ENCODE measurements at regions not wholly inside any gene's neighbourhood (a gene's known extent, or its start where the extent isn't known, plus 50 kb on each side); places are given as distances from the start of the nearest gene placed in this dataset.
"Not testable (repeated sequence)": the region's sequence is repeated elsewhere in the genome, so short reads cannot be mapped to it uniquely, and the experiment has no call there.

GRCh38 chr11:3454844-3455243 is 75.9 kb upstream of the ZNF195 start:
- H3K27me3 ChIP-seq (ENCODE audit: insufficient read depth, low read depth, low read length); H3K4me3 ChIP-seq (ENCODE audit: low read length); H3K9me3 ChIP-seq (ENCODE audit: low read length); H3K9ac ChIP-seq (ENCODE audit: low read length); H3K9me2 ChIP-seq (ENCODE audit: insufficient read depth, low read length); H3K4me2 ChIP-seq (ENCODE audit: low read length); H3K27ac ChIP-seq (ENCODE audit: low read length); H4K20me1 ChIP-seq (ENCODE audit: insufficient read depth); H3F3A ChIP-seq (ENCODE audit: insufficient read depth, low read length, poor library complexity, severe bottlenecking); H3K79me2 ChIP-seq (replicated peaks; ENCODE audit: insufficient read depth, low read length); H3K36me3 ChIP-seq (ENCODE audit: insufficient read depth, low read length); H2AFZ ChIP-seq (ENCODE audit: low read depth, low read length): not testable (repeated sequence)
- TF ChIP-seq RAD21 (conservative IDR thresholded peaks at IDR 0.05) (peak; percentile 90), MXI1 (conservative IDR thresholded peaks at IDR 0.05; ENCODE audit: poor library complexity, severe bottlenecking) (peak; percentile 32), SMC3 (conservative IDR thresholded peaks at IDR 0.05; ENCODE audit: poor library complexity) (peak; percentile 91), CTCF (IDR thresholded peaks at IDR 0.05; ENCODE audit: poor library complexity, severe bottlenecking) (peak; percentile 93)

GRCh38 chr11:3453596-3454256 is 74.8 kb upstream of the ZNF195 start:
- H3K27ac ChIP-seq (ENCODE audit: low read length); H3F3A ChIP-seq (ENCODE audit: insufficient read depth, low read length, poor library complexity, severe bottlenecking); H2AFZ ChIP-seq (ENCODE audit: low read depth, low read length); H3K9me2 ChIP-seq (ENCODE audit: insufficient read depth, low read length); H3K4me2 ChIP-seq (ENCODE audit: low read length); H3K4me3 ChIP-seq (ENCODE audit: low read length); H3K36me3 ChIP-seq (ENCODE audit: insufficient read depth, low read length); H3K9me3 ChIP-seq (ENCODE audit: low read length); H3K79me2 ChIP-seq (replicated peaks; ENCODE audit: insufficient read depth, low read length); H4K20me1 ChIP-seq (ENCODE audit: insufficient read depth); H3K9ac ChIP-seq (ENCODE audit: low read length); H3K27me3 ChIP-seq (ENCODE audit: insufficient read depth, low read depth, low read length): not testable (repeated sequence)

GRCh38 chr11:3450822-3451221 is 71.9 kb upstream of the ZNF195 start:
- H3K4me3 ChIP-seq (ENCODE audit: low read length); H3K36me3 ChIP-seq (ENCODE audit: insufficient read depth, low read length); H3K27ac ChIP-seq (ENCODE audit: low read length); H3K9me2 ChIP-seq (ENCODE audit: insufficient read depth, low read length); H3K27me3 ChIP-seq (ENCODE audit: insufficient read depth, low read depth, low read length); H3F3A ChIP-seq (ENCODE audit: insufficient read depth, low read length, poor library complexity, severe bottlenecking); H3K9me3 ChIP-seq (ENCODE audit: low read length); H2AFZ ChIP-seq (ENCODE audit: low read depth, low read length); H3K9ac ChIP-seq (ENCODE audit: low read length); H3K79me2 ChIP-seq (replicated peaks; ENCODE audit: insufficient read depth, low read length); H4K20me1 ChIP-seq (ENCODE audit: insufficient read depth); H3K4me2 ChIP-seq (ENCODE audit: low read length): not testable (repeated sequence)

- H3K4me2 ChIP-seq (ENCODE audit: low read length); H3K79me2 ChIP-seq (replicated peaks; ENCODE audit: insufficient read depth, low read length); H3K27me3 ChIP-seq (ENCODE audit: insufficient read depth, low read depth, low read length); H3K9me3 ChIP-seq (ENCODE audit: low read length); H3F3A ChIP-seq (ENCODE audit: insufficient read depth, low read length, poor library complexity, severe bottlenecking); H3K36me3 ChIP-seq (ENCODE audit: insufficient read depth, low read length); H4K20me1 ChIP-seq (ENCODE audit: insufficient read depth); H3K4me3 ChIP-seq (ENCODE audit: low read length); H2AFZ ChIP-seq (ENCODE audit: low read depth, low read length); H3K9ac ChIP-seq (ENCODE audit: low read length); H3K27ac ChIP-seq (ENCODE audit: low read length); H3K9me2 ChIP-seq (ENCODE audit: insufficient read depth, low read length): not testable (repeated sequence)
Measured at GRCh38 chr11:3445535-3445934, 66.6 kb upstream of the ZNF195 start.

- not testable (repeated sequence) for H3K4me2 ChIP-seq (ENCODE audit: low read length); H3K27ac ChIP-seq (ENCODE audit: low read length); H3K9me2 ChIP-seq (ENCODE audit: insufficient read depth, low read length); H3K9ac ChIP-seq (ENCODE audit: low read length); H3K4me3 ChIP-seq (ENCODE audit: low read length); H3K9me3 ChIP-seq (ENCODE audit: low read length); H3K36me3 ChIP-seq (ENCODE audit: insufficient read depth, low read length); H3F3A ChIP-seq (ENCODE audit: insufficient read depth, low read length, poor library complexity, severe bottlenecking); H2AFZ ChIP-seq (ENCODE audit: low read depth, low read length); H3K27me3 ChIP-seq (ENCODE audit: insufficient read depth, low read depth, low read length); H3K79me2 ChIP-seq (replicated peaks; ENCODE audit: insufficient read depth, low read length); H4K20me1 ChIP-seq (ENCODE audit: insufficient read depth)
Measured at GRCh38 chr11:3444420-3444744, 65.4 kb upstream of the ZNF195 start.

- not testable (repeated sequence) for H3K27me3 ChIP-seq (ENCODE audit: insufficient read depth, low read depth, low read length); H3F3A ChIP-seq (ENCODE audit: insufficient read depth, low read length, poor library complexity, severe bottlenecking); H3K4me3 ChIP-seq (ENCODE audit: low read length); H3K9ac ChIP-seq (ENCODE audit: low read length); H3K9me2 ChIP-seq (ENCODE audit: insufficient read depth, low read length); H3K4me2 ChIP-seq (ENCODE audit: low read length); H3K36me3 ChIP-seq (ENCODE audit: insufficient read depth, low read length); H3K79me2 ChIP-seq (replicated peaks; ENCODE audit: insufficient read depth, low read length); H3K9me3 ChIP-seq (ENCODE audit: low read length); H2AFZ ChIP-seq (ENCODE audit: low read depth, low read length); H3K27ac ChIP-seq (ENCODE audit: low read length); H4K20me1 ChIP-seq (ENCODE audit: insufficient read depth)
Measured at GRCh38 chr11:3443700-3444419, 64.9 kb upstream of the ZNF195 start.

- H3K27ac ChIP-seq (ENCODE audit: low read length), result not testable (repeated sequence)
Measured at GRCh38 chr11:3437441-3437840, 58.5 kb upstream of the ZNF195 start.

More at GRCh38 chr11:3437441-3437840, 58.5 kb upstream of the ZNF195 start:
- H3K27me3 ChIP-seq (ENCODE audit: insufficient read depth, low read depth, low read length); H3K36me3 ChIP-seq (ENCODE audit: insufficient read depth, low read length); H3K4me3 ChIP-seq (ENCODE audit: low read length); H2AFZ ChIP-seq (ENCODE audit: low read depth, low read length); H3F3A ChIP-seq (ENCODE audit: insufficient read depth, low read length, poor library complexity, severe bottlenecking); H3K9me2 ChIP-seq (ENCODE audit: insufficient read depth, low read length); H3K9ac ChIP-seq (ENCODE audit: low read length); H3K79me2 ChIP-seq (replicated peaks; ENCODE audit: insufficient read depth, low read length); H4K20me1 ChIP-seq (ENCODE audit: insufficient read depth); H3K4me2 ChIP-seq (ENCODE audit: low read length); H3K9me3 ChIP-seq (ENCODE audit: low read length): not testable (repeated sequence)

Data from neural cell (in vitro differentiated cells).